PC-9 (cell line): ENCODE measurements at regions not wholly inside any gene's neighbourhood (a gene's known extent, or its start where the extent isn't known, plus 50 kb on each side); places are given as distances from the start of the nearest gene placed in this dataset.

Source experiments
- BruUV-seq: library from RNA; stranded (reverse); fragments of 400-500 nt; replicated peaks from 2 replicates; lab custom pipeline; 2021; lab: Mats Ljungman, UMichigan
- CTCF ChIA-PET: fragments of 300-600 bp; sonication (Branson Sonifier 250); formaldehyde crosslinking; loops from one replicate; lab custom pipeline; 2022; ENCODE audit warnings: antibody characterized with exemption; lab: Charles Lee
- POLR2A ChIA-PET: fragments of 300-600 bp; sonication (Branson Sonifier 250); formaldehyde crosslinking; loops from one replicate; lab custom pipeline; 2022; ENCODE audit warnings: antibody characterized with exemption; ENCODE audit not compliant: unreplicated experiment; lab: Charles Lee
- DNase-seq, 2 experiments: peaks; one replicate each; pipeline versions ENCODE4 v3.0.0 to v3.0.0-alpha.2; 2015 to 2022; ENCODE audit warnings: mixed read lengths in 1 of 2
- H2AFZ ChIP-seq: fragments of 200-600 bp; sonication (generic); 2 replicates; pipeline ENCODE4 v1.8.1; 2017; ENCODE audit warnings: antibody characterized with exemption
- H3F3A ChIP-seq: fragments of 200-600 bp; sonication (generic); 2 replicates; pipeline ENCODE4 v1.8.1; 2017; ENCODE audit warnings: antibody characterized with exemption, mild to moderate bottlenecking, low read depth; ENCODE audit not compliant: insufficient read depth
- H3K27ac ChIP-seq: fragments of 200-600 bp; sonication (generic); 2 replicates; pipeline ENCODE4 v1.6.1; 2016; ENCODE audit warnings: mixed run types
- H3K27me3 ChIP-seq: fragments of 200-600 bp; sonication (generic); 2 replicates; pipeline ENCODE4 v1.6.1; 2016; ENCODE audit warnings: low read depth, mixed run types; ENCODE audit not compliant: insufficient read depth
- H3K36me3 ChIP-seq: fragments of 200-600 bp; sonication (generic); 2 replicates; pipeline ENCODE4 v1.6.1; 2016; ENCODE audit warnings: low read depth, mixed run types
- H3K4me1 ChIP-seq: fragments of 200-600 bp; sonication (generic); replicated peaks from 2 replicates; pipeline ENCODE4 v1.6.1; 2016; ENCODE audit warnings: mixed run types; ENCODE audit not compliant: insufficient read depth
- H3K4me2 ChIP-seq: fragments of 200-600 bp; sonication (generic); 2 replicates; pipeline ENCODE4 v1.6.1; 2017; ENCODE audit warnings: mixed run types
- H3K4me3 ChIP-seq: fragments of 200-600 bp; sonication (generic); 2 replicates; pipeline ENCODE4 v1.6.1; 2016; ENCODE audit warnings: mixed run types
- H3K79me2 ChIP-seq: fragments of 200-600 bp; sonication (generic); 2 replicates; pipeline ENCODE4 v1.6.1; 2017; ENCODE audit warnings: low read depth, mixed run types
- H3K9me2 ChIP-seq: fragments of 200-600 bp; sonication (generic); 2 replicates; pipeline ENCODE4 v1.8.1; 2017; ENCODE audit warnings: mild to moderate bottlenecking; ENCODE audit not compliant: insufficient read depth
- H3K9me3 ChIP-seq: fragments of 200-600 bp; sonication (generic); 2 replicates; pipeline ENCODE4 v1.8.1; 2016; ENCODE audit warnings: low read depth; ENCODE audit not compliant: insufficient read depth
- H4K20me1 ChIP-seq: fragments of 200-600 bp; sonication (generic); 2 replicates; pipeline ENCODE4 v1.8.1; 2017; ENCODE audit not compliant: insufficient read depth
- EZH2 ChIP-seq: fragments of 200-600 bp; sonication (generic); IDR thresholded peaks from 2 replicates; pipeline ENCODE4 v1.8.0; 2017; ENCODE audit warnings: antibody characterized with exemption, low read depth
- intact Hi-C: fragments of 100-400 bp; cut with micrococcal nuclease; formaldehyde crosslinking; loops from one replicate; pipeline ENCODE4 v1.10.0; 2022; ENCODE audit not compliant: unreplicated experiment
- TF ChIP-seq, protein P1 (sequence below): fragments of 200-600 bp; sonication (generic); conservative IDR thresholded peaks from 2 replicates; pipeline ENCODE4 v1.6.1; 2017; ENCODE audit warnings: mixed run types, antibody characterized with exemption, mild to moderate bottlenecking, moderate library complexity

DNA sequence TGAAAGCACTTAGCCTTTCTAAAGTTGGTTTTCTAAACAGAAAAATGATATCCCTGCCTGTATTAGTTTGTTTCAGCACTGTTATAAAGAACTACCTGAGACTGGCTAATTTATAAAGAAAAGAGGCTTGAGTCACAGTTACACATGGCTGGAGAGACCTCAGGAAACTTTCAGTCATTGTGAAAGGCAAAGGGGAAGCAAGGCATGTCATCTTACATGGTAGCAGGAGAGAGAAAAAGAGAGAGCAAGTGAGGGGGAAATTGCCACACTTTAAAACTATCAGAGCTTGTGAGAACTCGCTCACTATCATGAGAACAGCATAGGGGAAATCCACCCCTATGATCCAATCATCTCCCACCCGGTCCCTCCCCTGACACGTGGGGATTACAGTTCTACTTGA lies 64.9 kb downstream of the FAM170A start:
- intact Hi-C loops: no loop called here
- no peak overlapping the region for H3K4me2 ChIP-seq
- H3K4me1 ChIP-seq: no peaks in the 10 kb centered on the region
- H3K9me3 ChIP-seq: no peaks in the 10 kb centered on the region
- no peak for DNase-seq
- no peak overlapping the region for H2AFZ ChIP-seq
- H3K27me3 ChIP-seq: no peaks in the 10 kb centered on the region
- no TSS peak for BruUV-seq
- no peaks in the 10 kb centered on the region for H3K36me3 ChIP-seq
- no peaks in the 10 kb centered on the region for H3F3A ChIP-seq
- no peaks in the 10 kb centered on the region; the same call in 1 of the 2 replicates for H4K20me1 ChIP-seq
- no peak overlapping the region for H3K27ac ChIP-seq
- POLR2A ChIA-PET: no interaction called here
- H3K9me2 ChIP-seq: no peaks in the 10 kb centered on the region
- H3K4me3 ChIP-seq: no peak overlapping the region
- CTCF ChIA-PET: no interaction called here
- TF ChIP-seq, protein P1, sequence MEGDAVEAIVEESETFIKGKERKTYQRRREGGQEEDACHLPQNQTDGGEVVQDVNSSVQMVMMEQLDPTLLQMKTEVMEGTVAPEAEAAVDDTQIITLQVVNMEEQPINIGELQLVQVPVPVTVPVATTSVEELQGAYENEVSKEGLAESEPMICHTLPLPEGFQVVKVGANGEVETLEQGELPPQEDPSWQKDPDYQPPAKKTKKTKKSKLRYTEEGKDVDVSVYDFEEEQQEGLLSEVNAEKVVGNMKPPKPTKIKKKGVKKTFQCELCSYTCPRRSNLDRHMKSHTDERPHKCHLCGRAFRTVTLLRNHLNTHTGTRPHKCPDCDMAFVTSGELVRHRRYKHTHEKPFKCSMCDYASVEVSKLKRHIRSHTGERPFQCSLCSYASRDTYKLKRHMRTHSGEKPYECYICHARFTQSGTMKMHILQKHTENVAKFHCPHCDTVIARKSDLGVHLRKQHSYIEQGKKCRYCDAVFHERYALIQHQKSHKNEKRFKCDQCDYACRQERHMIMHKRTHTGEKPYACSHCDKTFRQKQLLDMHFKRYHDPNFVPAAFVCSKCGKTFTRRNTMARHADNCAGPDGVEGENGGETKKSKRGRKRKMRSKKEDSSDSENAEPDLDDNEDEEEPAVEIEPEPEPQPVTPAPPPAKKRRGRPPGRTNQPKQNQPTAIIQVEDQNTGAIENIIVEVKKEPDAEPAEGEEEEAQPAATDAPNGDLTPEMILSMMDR: no peak
- no peak for TF ChIP-seq EZH2
- no peaks in the 10 kb centered on the region for H3K79me2 ChIP-seq

DNA sequence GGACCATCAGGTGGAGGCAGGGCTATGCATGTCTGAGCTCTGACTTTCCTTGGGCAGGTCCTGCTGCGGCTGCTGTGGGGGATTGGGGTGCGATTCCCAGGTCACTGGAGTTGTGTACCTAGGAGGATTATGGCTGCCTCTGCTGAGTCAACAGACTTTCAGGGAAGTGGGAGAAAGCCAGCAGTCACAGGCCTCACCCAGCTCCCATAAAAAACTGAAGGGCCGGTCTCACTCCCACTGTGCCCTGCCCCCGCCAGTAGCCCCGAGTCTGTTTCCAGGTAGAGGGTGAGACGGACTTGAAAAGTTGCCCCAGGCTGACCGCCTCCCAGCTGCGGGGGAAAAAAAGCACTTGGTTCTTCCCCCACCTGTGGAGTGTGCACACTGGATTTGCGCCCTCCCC lies 76.7 kb downstream of the FAM170A start:
- no peaks in the 10 kb centered on the region for H3K79me2 ChIP-seq
- BruUV-seq: no TSS peak
- CTCF ChIA-PET: no interaction called here

DNA sequence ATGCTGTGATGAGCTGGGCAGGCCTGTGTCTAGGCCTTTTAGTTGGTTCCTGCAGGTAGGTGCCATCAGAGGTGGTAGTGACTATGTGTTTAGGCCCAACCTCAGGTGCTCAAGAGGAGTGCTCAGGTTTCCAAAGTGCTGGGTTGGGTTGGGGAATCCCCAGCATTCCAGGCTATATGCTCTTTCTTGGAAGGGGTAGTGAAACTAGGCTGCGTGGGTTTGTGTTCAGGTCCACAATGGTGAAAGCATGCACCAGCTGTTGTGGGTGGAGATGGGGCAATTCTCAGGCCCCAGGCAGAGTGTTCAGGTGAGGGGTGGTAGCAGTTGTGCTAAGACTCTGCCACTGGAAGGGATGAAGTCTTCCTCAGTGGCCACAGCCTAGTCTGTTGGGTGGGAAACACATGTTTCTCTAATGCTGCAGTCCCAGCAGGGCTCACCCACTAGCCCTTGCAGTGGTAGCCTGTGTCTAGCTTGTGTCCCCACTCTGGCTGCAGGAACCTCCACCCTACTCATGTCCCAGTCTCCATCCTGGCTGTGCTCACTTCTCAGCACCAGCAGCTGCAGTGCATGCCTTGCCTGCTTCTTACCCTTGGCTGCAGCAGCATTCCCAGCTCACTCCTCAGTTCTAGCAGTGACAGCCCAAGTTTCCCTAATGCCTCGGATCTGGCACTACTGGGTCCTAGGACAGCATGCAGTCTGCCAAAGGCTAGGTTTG lies 78.9 kb downstream of the FAM170A start:
- no peak overlapping the region for H2AFZ ChIP-seq
- H3K27ac ChIP-seq: no peak overlapping the region
- POLR2A ChIA-PET: no interaction called here
- H3K27me3 ChIP-seq: no peaks in the 10 kb centered on the region
- no peaks in the 10 kb centered on the region for H3K9me3 ChIP-seq
- DNase-seq: no peak
- intact Hi-C loops: no loop called here
- CTCF ChIA-PET: no interaction called here
- H3K4me1 ChIP-seq: no peaks in the 10 kb centered on the region
- no peaks in the 10 kb centered on the region for H3K36me3 ChIP-seq
- H3K79me2 ChIP-seq: no peaks in the 10 kb centered on the region
- H3K9me2 ChIP-seq: no peaks in the 10 kb centered on the region
- no peaks in the 10 kb centered on the region for H4K20me1 ChIP-seq
- TF ChIP-seq EZH2: no peak
- TF ChIP-seq, protein P1: no peak
- H3F3A ChIP-seq: no peaks in the 10 kb centered on the region
- BruUV-seq: no TSS peak
- no peak overlapping the region for H3K4me2 ChIP-seq
- H3K4me3 ChIP-seq: no peak overlapping the region

More for the DNA sequence above, 76.7 kb downstream of the FAM170A start:
- no peaks in the 10 kb centered on the region for H3K9me2 ChIP-seq
- POLR2A ChIA-PET: no interaction called here
- H4K20me1 ChIP-seq: no peaks in the 10 kb centered on the region
- no peaks in the 10 kb centered on the region for H3K4me1 ChIP-seq
- no peak overlapping the region for H3K4me3 ChIP-seq
- TF ChIP-seq, protein P1: no peak
- no peak for TF ChIP-seq EZH2
- intact Hi-C loops: no loop called here
- H3F3A ChIP-seq: no peaks in the 10 kb centered on the region
- no peak overlapping the region for H3K4me2 ChIP-seq
- H3K27ac ChIP-seq: no peak overlapping the region
- no peaks in the 10 kb centered on the region for H3K9me3 ChIP-seq
- H3K27me3 ChIP-seq: no peaks in the 10 kb centered on the region
- no peaks in the 10 kb centered on the region for H3K36me3 ChIP-seq
- H2AFZ ChIP-seq: no peak overlapping the region
- DNase-seq: no peak
